H4 (cell line): ENCODE measurements at regions not wholly inside any gene's neighbourhood (a gene's known extent, or its start where the extent isn't known, plus 50 kb on each side); places are given as distances from the start of the nearest gene placed in this dataset.
"Not testable (repeated sequence)": the region's sequence is repeated elsewhere in the genome, so short reads cannot be mapped to it uniquely, and the experiment has no call there.

ENCODE experiments used
- DNase-seq: peaks from one replicate; pipeline ENCODE4 v3.0.0-alpha.2; 2015; ENCODE audit warnings: low spot score

DNA sequence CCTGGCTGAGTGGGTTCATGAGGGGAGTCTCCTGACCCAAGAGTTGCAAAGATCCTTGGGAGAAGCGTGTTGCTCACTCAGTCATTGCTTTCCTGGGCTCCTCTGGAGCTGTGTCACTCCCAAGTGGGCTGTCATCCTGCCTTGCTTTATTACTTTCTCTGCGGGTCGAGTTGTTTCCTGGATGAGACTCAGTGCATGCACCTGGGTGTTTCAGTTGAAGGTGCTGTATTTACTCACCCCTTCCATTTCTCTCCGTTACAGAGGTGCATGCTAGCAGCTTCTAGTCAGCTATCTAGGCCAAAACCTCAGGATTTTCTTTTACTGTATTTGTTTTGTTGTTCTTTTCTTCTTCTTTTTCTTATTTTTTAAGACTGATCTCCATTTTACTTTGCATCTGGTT is 785.5 kb upstream of the EDIL3 start:
- no peak for DNase-seq

DNA sequence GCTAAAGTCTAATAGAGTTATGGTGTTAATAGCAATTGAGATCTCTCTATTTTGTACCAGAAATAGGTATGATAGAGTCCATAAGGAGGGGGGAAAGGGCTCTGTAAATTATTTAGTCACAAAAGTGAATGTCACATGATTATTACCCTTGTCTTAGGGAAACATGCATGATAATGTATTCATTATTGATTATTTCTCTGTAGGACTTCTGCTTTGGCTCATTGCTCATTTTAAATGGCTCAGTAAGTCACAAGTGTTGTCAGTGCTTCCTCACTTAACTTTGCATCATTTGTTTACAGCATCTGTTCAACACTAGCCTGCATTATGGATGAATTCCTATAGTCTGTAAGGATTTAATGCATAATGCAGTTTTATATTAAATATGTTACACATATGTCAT is 788.8 kb upstream of the EDIL3 start:
- DNase-seq, result no peak

DNA sequence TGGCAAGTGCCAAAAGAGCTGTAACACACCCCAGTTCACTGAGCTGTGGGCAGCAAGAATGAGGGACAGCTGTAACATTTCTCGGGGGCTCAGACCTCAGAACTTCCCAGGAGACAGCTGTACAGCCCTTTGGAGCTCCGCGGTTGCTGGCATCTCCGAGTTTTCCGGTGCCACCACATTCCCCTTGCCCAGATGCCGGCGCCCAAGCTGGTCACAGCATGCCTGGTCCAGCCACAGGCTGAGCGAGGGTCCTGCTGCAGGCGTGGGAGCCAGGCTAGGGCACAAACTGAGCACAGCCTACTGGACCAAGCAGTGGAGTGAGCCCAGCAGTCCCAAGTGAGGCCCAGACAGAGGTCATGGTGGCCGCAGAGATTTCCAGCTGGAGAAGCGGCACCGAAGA is 797.7 kb upstream of the EDIL3 start:
- no peak for DNase-seq

DNA sequence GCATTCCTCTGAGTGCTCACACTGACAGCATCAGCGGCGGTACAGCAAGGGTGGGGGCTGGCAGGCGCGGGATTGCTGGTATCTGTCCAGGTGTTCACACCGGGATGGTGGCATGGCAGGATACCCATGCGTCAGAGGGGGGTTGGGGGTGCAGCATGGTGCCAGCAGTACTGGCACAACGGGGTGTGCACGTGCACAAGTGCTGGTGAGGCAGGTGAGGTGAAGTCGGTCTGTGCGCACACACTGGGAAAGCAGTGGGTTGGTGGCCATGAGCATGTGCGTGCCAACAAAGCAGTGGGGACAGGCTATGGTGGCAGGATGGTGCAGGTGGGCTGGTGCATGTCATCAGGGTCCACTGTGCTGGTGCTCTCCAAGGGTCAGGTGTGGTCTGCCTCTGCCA is 819.6 kb upstream of the EDIL3 start:
- DNase-seq, result no peak

DNA sequence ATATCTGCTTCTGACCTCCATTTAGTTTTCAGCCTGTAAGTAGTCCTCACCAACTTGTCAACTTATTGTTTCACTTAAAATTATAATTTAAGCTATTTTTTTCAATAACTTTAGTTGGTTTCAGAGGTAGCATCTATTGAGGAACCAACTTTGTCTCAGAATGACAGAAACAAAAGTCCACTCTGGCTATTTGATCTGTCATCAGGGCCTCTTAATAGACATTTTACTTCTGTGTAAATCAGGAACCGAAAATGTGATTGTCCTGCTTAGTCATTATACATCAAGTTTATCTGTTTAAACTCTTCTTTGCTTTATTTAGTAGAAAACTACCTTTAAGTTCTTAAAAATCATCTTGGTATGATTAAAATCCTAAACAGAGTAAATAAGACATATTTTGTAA is 820.8 kb upstream of the EDIL3 start:
- no peak for DNase-seq

DNA sequence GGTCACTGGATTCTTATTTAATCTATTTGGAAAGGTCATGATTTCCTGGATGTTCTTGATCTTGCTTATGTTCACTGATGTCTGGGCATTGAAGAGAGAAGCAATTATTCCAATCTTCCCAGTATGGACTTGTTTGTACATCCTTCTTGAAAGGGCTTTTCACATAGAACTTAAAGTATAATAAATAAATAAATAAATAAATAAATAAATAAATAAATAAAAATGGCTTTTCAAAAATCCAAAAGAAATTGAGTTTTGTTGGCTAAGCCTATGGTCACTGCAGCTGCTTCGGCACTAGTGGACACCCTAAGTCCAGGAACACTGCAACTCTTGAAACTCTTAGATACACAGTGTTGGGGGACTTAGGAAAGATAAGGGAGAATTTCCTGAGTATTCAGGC is 840.7 kb upstream of the EDIL3 start:
- no peak for DNase-seq

DNA sequence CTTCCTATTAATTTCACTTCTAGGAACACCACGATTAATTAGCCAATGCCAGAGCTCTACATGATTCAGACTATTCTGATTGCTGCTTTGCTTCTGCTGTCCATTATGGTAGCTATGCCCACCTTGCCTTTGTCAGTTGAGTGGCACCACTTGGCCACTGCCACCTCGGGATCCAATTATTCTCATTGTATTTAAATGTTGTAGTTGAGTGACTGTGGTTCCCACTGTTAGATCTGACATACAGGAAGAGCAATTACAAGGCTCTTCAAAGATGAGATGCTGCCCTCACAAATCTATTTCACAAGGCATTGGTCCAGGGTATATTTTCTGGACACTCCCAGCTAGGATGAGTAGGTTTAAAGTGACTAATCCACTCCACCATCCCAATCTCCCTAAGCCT is 864.5 kb upstream of the EDIL3 start:
- no peak for DNase-seq

DNA sequence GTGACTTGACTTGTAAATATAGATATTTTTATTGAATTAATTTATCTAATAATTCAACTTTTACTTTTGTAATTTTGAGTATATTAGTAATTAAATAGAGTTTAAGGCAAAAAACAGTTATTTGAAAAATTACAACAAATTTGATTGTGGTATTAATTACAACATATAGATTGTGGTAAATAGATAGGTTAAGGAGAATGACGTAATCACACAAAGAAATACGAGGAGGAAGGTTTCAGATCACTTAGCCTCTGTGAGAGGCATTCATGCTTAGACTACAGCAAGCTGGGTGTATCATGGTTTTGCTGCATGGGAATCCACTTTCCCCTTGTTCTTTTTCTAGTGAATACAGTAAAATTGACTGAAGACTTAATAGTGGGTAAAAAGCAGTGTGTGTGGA is 878.4 kb upstream of the EDIL3 start:
- no peak for DNase-seq

DNA sequence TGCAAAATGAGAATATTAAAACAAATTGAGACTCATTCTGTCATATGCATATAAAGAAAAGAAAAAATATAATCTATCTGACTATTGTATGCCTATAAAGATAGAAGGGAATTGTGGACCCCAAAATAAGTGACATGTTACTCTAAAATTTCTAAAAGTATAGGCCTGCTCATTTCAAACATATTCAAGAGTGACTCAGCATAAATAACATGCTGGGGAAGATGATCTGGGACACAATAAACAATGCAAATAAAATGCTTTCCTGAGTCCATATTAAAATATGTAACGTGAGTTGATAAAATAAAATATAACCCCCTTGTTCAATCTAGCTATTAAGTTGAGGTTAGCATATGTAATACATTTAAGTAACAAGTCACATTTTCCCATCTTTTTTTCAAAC is 882.0 kb upstream of the EDIL3 start:
- no peak for DNase-seq

DNA sequence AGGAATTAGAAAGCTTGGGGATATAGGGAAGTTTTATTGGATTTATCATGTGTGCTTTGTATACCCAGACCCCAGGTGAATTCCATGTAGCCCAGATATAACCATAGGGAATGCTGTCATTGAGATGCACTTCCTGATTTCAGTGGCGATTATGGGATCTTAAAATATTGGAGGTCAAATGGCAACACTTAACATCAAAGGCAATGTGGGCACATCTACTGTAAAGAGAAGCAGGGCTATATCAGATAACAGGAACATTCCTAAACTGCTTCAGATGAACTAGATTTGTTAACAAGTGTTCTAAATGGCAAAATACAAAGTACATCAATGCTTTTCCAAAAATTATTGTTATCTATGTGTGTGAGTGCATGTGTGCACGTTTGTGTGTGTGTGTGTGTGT is 883.5 kb upstream of the EDIL3 start:
- DNase-seq, result no peak

DNA sequence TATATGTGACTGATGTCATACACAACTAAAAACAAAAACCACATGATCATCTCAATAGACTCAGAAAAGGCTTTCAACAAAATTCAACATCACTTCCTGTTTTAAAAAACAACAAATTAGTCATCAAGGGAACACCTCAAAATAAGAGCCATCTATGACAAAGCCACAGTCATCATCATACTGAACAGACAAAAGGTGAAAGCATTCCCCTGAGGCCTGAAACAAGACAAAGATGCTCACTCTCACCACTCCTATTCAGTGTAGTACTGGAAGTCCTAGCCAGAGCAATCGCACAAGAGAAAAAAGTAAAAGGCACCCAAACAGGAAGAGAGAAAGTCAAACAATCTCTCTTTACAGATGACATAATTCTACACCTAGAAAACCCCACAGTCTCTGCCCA is 893.5 kb upstream of the EDIL3 start:
- DNase-seq, result peak; percentile 5

DNA sequence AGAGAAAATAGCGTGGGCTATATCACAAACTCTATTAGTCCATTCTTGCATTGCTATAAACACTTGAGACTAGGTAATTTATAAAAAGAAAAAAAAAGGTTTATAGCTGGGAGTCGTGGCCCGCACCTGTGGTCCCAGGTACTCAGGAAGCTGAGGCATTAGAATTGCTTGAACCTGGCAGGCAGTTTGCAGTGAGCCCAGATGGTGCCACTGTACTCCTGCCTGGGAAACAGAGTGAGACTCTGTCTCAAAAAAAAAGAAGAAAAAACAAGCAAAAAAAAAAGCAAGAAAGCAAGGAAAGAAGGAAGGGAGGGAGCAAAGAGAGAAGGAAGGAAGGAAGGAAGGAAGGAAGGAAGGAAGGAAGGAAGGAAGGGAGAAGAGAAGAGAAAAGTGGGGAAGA is 904.2 kb upstream of the EDIL3 start:
- DNase-seq, result no peak

DNA sequence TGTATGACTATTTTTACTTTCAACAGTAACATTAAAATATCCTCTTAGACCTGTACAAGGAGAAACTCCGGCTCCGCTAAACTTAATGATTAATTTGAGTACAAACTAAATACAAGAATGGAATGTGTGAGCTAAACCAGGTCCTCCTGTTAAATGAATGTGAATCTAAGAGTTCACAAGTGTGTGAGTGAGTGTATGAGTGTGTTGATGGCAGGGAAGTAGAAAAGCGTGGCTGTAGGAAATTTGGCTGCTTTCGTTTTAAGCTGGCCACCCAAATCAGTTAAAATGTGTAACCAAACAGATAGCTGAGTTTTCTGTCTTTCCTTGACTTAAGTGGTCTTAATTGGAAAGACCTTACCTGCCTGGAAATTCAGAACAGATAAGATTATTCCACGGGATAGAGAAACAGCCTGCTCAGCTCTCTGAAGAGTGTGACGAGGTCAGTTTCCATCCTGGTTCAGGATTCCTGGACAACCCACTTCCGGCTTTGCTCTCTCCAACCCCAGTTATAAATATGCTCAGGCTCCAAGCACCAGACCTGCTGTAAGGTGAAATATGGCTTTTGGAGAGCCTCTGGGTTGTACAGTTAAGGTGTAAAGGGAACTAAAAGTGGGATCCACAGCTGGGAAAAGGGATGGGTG is 908.6 kb upstream of the EDIL3 start:
- DNase-seq, result peak; percentile 39

DNA sequence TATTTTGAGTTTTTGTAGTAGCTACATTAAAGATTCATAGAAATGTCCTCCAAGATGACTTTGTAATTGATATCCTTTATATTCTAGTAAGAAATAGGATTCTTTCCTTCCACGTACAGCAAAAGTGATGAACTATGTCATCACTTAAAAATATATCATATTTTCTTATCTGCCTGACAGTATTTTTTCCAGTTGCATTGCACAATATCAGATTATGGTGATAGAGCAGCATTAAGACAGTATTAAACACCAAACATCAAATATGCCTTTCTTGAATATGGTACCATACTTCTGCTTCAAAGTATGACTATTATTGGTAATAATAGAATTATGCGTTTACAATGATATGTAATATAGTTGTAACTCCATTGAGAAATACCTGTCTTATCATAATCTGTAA is 919.8 kb upstream of the EDIL3 start:
- no peak for DNase-seq

DNA sequence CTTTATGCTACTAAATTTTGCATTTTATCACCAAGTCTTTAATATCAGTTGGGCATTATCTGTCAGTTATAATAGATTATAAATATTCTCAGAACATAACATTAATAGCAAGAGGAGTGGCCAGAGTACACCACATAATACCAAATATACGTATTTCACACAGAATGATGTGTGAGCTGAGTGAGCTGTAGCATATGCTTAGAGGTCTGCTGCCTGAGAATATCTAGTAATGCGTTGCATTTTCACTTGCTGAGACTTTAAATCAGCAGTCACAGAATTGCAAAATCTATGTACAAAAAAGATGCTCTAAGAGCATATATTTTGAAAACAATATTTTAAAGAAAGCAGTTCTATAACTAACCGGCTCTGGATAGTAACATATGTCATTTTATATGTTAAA is 921.1 kb upstream of the EDIL3 start:
- DNase-seq, result no peak

DNA sequence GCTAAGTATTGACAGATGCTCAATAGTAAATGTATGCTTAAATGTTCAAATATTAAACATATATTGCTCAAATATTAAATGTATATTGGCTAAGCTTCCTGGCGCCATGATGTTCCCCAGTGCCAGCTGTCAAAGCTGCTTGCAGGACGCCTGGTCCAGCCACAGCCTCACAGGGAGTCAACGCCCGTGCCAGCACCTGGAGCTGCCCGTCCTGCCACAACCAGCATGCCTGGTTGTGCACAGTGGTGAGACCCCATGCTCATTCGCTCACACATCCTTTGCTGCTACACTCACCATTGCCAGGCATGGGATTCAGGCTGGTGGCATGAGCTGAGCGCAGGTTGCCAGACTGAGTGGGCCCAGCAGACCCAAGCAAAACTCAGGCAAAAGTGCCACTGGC is 926.9 kb upstream of the EDIL3 start:
- DNase-seq, result no peak

DNA sequence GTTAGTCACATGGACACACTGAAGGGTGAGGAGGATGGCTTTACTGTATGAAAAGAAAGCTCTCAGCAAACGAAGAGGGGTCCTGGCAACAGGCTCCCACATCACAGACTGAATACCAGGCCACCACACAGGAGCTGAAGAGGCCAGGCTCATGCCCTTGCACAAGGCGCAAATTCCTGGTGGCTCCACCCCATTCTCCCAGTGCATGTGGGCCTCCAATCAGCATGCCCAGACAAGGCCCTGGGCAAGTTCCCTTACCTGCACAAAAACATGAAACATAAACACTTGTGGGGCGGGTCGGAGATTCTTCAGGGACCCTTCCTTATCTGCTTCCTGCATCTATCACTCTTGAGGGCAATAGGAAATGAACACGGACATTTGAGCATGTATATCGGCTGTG is 935.8 kb upstream of the EDIL3 start:
- no peak for DNase-seq

DNA sequence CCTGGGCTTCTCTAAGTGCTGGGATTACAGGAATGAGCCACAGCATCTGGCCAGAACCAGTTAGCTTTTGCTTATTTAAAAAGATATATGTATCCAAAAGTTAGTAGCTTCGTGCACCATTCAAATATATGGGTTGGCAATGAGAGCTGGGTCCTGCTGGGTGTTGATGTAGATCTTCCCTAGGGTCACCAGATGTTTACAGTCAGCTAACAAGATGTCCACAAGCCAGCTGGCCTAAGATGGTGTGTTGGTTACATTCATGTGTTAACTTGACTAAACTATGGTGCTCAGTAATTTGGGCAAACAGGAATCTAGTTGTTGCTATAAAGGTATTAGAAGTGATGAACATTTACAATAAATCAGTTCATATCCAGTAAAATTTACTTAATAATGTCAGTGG is 948.6 kb upstream of the EDIL3 start:
- DNase-seq, result peak; percentile 12

DNA sequence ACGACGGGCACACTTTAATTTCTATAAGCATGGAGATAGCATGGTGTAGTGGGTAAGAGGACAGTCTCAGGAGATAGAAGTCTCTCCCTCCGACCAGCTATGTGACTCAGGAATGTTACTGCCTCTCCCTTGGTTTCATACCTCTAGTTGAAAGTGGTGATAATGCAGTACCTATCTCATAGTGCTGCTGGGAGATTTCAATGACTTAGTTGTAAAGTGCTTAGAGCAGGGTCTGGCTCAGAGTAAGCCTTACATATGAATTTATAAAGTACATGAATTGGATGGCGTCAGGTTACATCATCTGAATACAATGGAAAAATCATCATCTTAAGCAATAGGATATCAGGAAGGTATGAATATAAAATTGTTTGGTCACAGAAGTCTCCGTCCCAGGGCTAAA is 952.8 kb upstream of the EDIL3 start:
- no peak for DNase-seq

DNA sequence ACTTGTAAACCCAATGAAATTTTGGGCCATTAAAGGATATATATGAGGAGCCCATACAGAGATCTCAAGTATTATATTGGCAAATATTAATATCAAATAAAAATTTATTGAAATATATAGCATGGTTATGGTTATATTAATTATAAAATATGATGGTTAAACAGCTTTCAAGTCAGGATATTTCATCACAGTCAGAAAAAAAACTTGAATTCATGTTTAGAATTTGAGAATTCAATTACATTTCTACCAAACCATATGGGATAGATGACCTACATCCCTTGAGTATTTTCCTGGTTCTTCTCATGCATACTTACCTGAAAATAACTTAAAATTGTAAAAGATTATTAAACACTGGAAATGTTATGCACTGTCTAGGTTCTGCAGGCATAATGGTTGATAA is 956.1 kb upstream of the EDIL3 start:
- no peak for DNase-seq

DNA sequence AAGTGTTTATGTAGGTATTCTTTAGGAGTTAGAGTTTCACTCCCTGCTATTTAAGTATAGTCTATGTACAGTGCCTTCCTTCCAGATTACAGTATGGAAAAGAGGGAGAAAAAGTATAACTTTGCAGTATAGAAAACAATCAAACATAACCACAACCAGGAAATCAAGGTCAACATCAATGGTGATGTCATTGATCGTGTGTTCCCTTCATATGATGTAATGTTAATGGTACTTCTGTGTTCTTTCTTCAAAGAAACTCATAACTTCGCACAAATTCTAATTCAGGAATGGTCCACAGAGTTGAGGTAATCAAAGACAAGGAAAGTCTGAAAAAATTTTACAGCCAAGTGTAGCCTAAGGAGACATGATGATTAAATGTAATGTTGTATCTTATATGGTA is 961.1 kb upstream of the EDIL3 start:
- DNase-seq, result no peak

DNA sequence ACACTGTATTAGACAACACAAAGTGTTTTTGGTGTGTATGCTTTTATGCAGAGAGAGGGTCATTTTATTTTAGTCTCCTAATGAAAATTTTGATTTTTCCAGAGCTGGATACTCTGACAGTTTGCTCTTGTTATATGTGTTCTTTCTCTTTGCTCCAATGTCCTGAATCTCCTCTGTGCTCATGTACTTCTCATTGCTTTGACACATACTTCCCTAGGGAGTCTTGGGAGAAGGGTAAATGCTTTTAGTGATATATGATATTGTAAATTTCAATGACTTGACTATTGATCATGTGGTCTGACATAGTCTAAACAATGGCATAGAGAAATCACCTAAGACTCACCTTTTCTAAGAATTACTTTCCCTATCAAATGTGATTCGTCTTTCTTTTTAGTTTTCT is 972.6 kb upstream of the EDIL3 start:
- no peak for DNase-seq

DNA sequence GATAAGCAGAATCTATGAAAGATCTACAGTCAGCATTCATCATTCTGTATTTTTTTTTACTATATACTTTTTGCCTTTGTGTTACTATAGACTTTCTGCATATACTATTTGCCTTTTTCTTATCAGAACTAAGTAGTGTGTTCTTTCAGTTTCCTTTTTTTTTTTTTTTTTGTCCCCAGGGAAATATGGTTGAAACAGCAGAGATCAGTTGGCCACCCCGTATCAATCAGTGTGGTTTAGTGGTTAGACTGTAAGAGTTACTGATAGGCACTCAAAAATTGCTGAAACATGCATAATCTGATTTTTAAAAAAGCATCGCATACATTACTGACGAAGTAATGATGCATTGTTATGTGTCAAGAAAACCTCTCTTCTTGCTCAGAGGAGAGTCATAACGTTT is 990.8 kb upstream of the EDIL3 start:
- no peak for DNase-seq

DNA sequence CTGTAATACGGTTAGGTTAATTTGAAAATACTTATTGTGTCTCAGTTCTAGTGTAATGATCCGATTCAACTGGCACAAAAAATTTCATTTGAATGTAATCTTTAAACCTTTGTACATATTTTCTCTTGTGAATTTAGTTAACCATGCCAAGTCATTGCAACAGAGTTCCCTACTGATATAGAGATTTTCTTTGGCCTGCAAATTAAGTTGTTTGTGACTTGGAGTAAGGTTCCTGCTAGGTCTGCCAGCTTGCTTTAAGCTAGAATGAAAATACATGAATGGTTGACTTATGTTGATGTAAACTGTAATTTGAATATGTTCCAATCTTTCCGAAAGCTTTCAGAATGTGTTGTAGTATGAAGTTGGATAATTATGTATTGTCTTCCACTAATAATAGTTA is 1004.1 kb upstream of the EDIL3 start:
- no peak for DNase-seq

DNA sequence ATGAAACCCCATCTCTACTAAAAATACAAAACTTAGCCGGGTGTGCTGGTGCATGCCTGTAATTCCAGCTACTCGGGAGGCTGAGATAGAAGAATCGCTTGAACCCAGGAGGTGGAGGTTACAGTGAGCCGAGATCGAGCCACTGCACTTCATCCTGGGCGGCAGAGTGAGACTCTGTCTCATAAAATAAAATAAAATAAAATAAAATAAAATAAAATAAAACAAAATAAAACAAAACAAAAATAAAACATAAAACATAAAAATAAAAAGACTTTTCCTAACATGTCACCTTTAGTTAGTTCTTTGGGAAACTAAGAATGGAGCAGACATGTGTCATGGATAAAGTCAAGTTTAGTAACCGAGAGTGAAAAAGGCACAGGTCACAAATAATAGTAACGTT is 1007.6 kb upstream of the EDIL3 start:
- DNase-seq, result not testable (repeated sequence)
